ENCODE measurements at regions not wholly inside any gene's neighbourhood (a gene's known extent, or its start where the extent isn't known, plus 50 kb on each side); places are given as distances from the start of the nearest gene placed in this dataset.

DNA sequence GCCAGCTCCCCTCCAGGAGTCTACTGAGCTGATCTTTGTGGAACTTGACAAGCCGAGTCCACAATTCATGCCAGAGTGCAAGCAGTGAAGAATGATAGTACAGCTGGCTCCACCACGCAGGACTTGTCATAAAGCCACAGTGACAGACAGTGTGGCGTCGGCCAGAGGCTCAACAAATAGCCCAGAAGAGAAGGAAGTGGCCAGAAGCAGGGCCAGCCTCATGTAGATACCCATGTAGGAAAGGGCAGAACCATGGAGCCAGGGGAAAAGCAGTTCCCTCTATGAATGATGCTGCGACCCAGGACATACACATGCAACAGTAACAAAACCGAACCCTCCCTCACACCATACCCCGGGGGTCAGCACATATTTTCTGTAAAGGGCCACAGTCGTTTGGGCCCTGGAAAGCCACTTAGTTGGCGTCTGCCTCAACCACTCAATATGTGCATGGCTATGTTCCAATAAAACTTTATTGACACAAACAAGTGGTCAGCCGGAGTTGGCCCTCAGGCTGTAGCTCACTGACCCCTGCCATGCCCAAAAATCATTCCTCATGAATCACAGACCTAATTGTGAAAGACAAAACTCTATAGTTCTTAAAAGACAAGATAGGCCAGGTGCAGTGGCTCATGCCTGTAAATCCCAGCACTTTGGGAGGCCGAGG, 161.4 kb downstream of the BRD1 start:
- TF ChIP-seq, protein P1, sequence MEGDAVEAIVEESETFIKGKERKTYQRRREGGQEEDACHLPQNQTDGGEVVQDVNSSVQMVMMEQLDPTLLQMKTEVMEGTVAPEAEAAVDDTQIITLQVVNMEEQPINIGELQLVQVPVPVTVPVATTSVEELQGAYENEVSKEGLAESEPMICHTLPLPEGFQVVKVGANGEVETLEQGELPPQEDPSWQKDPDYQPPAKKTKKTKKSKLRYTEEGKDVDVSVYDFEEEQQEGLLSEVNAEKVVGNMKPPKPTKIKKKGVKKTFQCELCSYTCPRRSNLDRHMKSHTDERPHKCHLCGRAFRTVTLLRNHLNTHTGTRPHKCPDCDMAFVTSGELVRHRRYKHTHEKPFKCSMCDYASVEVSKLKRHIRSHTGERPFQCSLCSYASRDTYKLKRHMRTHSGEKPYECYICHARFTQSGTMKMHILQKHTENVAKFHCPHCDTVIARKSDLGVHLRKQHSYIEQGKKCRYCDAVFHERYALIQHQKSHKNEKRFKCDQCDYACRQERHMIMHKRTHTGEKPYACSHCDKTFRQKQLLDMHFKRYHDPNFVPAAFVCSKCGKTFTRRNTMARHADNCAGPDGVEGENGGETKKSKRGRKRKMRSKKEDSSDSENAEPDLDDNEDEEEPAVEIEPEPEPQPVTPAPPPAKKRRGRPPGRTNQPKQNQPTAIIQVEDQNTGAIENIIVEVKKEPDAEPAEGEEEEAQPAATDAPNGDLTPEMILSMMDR (IDR thresholded peaks at IDR 0.05) = no peak
- TF ChIP-seq EZH2 (IDR thresholded peaks at IDR 0.05; ENCODE audit: borderline replicate concordance, insufficient read depth, low read depth, low read length, poor library complexity, severe bottlenecking) = no peak
